ENCODE measurements at regions not wholly inside any gene's neighbourhood (a gene's known extent, or its start where the extent isn't known, plus 50 kb on each side); places are given as distances from the start of the nearest gene placed in this dataset.

DNA sequence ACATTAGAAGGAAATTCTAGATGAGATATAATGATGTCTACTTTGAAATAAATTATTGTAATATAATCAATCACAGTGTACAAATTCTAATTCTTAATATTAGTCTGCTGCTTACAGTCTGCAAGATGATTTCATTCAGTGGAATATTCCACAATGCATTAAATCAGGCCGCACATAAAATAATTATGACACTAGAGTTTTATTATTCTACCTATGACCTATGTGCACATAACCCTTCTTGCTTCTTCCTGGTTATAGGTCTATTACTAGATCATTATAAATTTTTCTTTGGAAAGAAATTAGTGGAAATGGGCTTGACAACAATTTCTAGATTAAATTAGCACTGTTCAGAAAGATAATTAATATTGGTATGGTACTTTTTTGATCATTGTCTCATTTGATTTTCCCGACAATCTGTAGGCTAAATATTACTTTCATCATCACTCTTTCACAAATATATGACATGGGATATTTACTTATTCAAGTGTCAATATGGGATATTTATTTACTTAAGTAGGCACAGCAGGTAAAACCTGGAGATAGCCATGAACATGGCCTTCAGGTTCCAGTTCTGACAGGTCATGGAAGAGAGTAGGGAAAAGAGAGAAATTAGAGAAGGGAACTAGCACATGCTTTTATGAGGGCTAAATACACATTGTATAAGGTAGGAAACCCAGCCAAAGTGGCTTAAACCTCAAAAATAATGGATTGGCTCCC lies 476.4 kb downstream of the TOX3 start:
- Histone ChIP-seq H3K27me3 (ENCODE audit: control insufficient read depth, insufficient read depth, low read length, poor library complexity, severe bottlenecking) (no peaks in the 10 kb centered on the region), H3K4me1 (ENCODE audit: control insufficient read depth, insufficient read depth, low read length) (no peaks in the 10 kb centered on the region), H3K36me3 (ENCODE audit: control insufficient read depth, insufficient read depth, low read length) (no peaks in the 10 kb centered on the region), H3K27ac (ENCODE audit: insufficient read depth, low read depth, low read length, poor library complexity, severe bottlenecking) (no peak overlapping the region), H3K9me3 (ENCODE audit: control insufficient read depth, low read length) (no peaks in the 10 kb centered on the region), H3K4me3 (ENCODE audit: insufficient read depth, low read depth, low read length) (no peak overlapping the region)
- WGBS, 2 experiments = 100% methylated on average over 1 of the region's 2 CpGs; no CpG with 5 or more reads in 1 of the 2 experiments

DNA sequence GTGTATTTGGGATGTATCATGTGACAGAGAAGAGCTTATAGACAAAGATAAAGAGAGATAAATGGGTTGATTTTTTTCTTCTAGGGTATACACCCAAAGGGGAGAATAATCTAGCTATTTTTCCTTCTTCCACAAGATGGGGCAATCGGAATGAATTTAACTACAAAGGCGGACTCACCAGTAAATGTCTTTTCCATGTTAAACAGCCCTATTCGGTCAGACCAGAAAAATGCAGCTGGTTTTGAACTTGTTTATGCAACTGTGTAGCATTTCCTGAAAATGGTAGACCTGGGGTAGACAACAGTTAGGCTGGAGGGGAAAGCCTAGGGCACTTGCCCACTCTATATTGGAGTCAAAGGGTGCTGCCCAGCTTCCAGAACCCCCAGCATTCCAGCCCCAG lies 477.1 kb downstream of the TOX3 start:
- H3K27me3 ChIP-seq (ENCODE audit: control insufficient read depth, insufficient read depth, low read length, poor library complexity, severe bottlenecking) = no peaks in the 10 kb centered on the region
- 26 to 39% methylated on average over 3 of the region's 3 CpGs for WGBS, 2 experiments
- no peaks in the 10 kb centered on the region for H3K36me3 ChIP-seq (ENCODE audit: control insufficient read depth, insufficient read depth, low read length)
- no peak overlapping the region for H3K27ac ChIP-seq (ENCODE audit: insufficient read depth, low read depth, low read length, poor library complexity, severe bottlenecking)
- no peak overlapping the region for H3K4me3 ChIP-seq (ENCODE audit: insufficient read depth, low read depth, low read length)
- no peaks in the 10 kb centered on the region for H3K9me3 ChIP-seq (ENCODE audit: control insufficient read depth, low read length)
- no peaks in the 10 kb centered on the region for H3K4me1 ChIP-seq (ENCODE audit: control insufficient read depth, insufficient read depth, low read length)

DNA sequence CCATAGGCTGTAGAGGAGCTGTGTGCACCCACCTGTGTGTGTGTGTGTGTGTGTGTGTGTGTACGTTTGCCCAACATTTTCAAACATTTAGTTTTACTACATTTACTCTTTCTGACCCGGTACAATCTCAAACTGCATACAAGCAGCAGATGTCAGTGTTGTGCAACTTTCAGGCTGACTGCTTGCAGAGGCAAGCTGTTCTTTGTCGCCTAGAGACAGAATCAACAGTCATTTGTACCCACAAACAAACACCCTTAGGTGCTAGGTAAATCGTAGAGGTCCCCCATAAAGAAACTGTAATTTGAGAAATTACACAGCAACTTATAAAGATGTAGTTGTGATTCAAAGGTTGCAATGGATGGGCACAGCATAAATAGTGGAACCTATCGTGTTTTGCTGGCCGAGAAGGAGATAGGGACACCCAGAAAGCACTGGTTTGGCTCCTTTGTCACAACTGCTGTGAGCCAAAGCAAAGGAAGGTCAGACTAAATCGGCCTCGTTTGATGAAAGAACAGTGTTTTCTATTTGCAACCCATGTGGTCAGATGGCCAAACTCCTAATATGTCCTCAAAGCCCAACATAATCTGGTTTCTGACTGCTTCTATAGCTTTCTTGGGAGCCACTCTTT lies 478.4 kb downstream of the TOX3 start:
- 50 to 53% methylated on average over 7 to 8 of the region's 8 CpGs for WGBS, 2 experiments
- H3K27ac ChIP-seq (ENCODE audit: insufficient read depth, low read depth, low read length, poor library complexity, severe bottlenecking) = peak overlapping the region; percentile 36
- no peaks in the 10 kb centered on the region for H3K9me3 ChIP-seq (ENCODE audit: control insufficient read depth, low read length)
- no peaks in the 10 kb centered on the region for H3K36me3 ChIP-seq (ENCODE audit: control insufficient read depth, insufficient read depth, low read length)
- H3K27me3 ChIP-seq (ENCODE audit: control insufficient read depth, insufficient read depth, low read length, poor library complexity, severe bottlenecking) = no peaks in the 10 kb centered on the region
- no peaks in the 10 kb centered on the region for H3K4me1 ChIP-seq (ENCODE audit: control insufficient read depth, insufficient read depth, low read length)
- no peak overlapping the region for H3K4me3 ChIP-seq (ENCODE audit: insufficient read depth, low read depth, low read length)

DNA sequence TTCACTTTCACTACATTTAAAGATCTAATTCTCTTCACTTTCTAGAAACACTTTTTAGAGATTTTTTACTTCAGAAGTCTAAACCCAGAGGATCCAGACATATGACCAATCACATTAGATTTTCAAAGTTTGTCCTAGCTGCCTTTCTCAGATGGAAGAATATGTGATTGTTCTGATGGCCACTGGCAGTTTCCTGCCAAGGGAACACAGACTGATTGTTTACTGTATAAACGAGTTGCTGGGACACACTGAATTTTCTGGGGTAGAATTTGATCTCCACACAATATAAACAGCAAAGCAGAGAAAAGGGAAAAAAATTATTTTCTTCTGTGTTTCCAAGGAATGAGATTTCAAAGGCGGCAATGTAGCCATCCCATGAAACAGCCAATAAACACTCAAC lies 480.0 kb downstream of the TOX3 start:
- H3K4me3 ChIP-seq (ENCODE audit: insufficient read depth, low read depth, low read length) = no peak overlapping the region
- no peaks in the 10 kb centered on the region for H3K27me3 ChIP-seq (ENCODE audit: control insufficient read depth, insufficient read depth, low read length, poor library complexity, severe bottlenecking)
- H3K27ac ChIP-seq (ENCODE audit: insufficient read depth, low read depth, low read length, poor library complexity, severe bottlenecking) = no peak overlapping the region
- no peaks in the 10 kb centered on the region for H3K4me1 ChIP-seq (ENCODE audit: control insufficient read depth, insufficient read depth, low read length)
- H3K36me3 ChIP-seq (ENCODE audit: control insufficient read depth, insufficient read depth, low read length) = no peaks in the 10 kb centered on the region
- no peaks in the 10 kb centered on the region for H3K9me3 ChIP-seq (ENCODE audit: control insufficient read depth, low read length)
- WGBS, 2 experiments = 79 to 80% methylated on average over 2 of the region's 2 CpGs

DNA sequence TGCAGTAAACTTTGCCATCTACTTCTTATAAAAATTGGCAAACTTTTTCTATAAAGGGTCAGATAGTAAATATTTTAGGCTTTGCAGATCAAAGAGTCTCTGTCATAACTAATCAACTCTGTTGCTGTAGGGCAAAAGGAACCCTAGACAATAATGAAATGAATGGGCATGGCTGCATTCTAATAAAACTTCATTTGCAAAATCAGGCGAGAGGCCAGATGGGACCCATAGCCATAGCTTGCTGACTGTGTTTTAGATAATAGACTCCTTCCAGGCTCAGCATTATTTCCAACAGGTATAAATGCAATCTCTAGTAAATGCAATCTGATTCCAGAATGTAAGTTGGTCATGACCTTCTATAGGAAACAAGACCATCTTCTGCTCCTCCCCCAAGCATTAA lies 490.7 kb downstream of the TOX3 start:
- WGBS, 2 experiments = 81 to 100% methylated on average over 1 of the region's 1 CpG
- no peaks in the 10 kb centered on the region for H3K4me1 ChIP-seq (ENCODE audit: control insufficient read depth, insufficient read depth, low read length)
- no peaks in the 10 kb centered on the region for H3K9me3 ChIP-seq (ENCODE audit: control insufficient read depth, low read length)

DNA sequence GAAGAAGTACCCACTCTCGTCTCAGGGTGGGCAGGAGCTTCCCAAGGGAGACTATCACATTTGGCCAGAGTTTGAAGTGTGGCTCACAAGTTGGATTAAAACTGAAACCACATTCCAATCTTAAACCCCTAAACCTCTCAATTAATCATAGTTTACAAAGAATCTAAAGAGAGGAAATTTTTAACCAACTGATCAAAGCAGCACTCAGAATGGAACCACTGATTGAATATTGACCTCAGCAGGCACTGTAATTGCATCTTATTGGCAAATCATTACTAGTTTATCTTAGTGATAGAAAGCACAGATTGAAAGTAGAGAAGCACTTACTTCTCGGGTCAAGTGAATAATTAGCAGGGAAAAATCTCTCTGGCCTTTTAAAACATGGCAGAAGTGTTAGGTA lies 491.6 kb downstream of the TOX3 start:
- H3K27me3 ChIP-seq (ENCODE audit: control insufficient read depth, insufficient read depth, low read length, poor library complexity, severe bottlenecking) = no peaks in the 10 kb centered on the region
- 88 to 92% methylated on average over 2 of the region's 2 CpGs for WGBS, 2 experiments

More for the DNA sequence above, 490.7 kb downstream of the TOX3 start:
- H3K36me3 ChIP-seq (ENCODE audit: control insufficient read depth, insufficient read depth, low read length) = no peaks in the 10 kb centered on the region
- H3K27ac ChIP-seq (ENCODE audit: insufficient read depth, low read depth, low read length, poor library complexity, severe bottlenecking) = no peak overlapping the region
- no peaks in the 10 kb centered on the region for H3K27me3 ChIP-seq (ENCODE audit: control insufficient read depth, insufficient read depth, low read length, poor library complexity, severe bottlenecking)
- no peak overlapping the region for H3K4me3 ChIP-seq (ENCODE audit: insufficient read depth, low read depth, low read length)

DNA sequence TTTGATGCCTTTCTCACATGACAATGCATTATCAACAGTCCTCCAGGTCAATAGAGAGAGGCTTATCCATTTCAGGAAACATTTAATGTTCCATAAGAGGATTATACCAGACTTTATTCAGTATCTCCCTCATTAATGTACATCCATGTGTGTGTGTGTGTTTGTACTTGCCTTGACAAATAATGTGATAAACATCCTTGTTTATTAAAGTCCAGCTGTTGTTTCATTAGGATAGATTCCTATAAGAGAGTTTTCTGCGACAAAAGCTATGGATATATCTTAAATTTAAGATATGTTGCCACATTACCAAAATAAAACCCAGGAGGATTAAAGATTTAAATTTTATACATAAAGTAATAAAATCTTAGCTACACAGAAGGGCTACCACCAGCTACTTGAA lies 492.6 kb downstream of the TOX3 start:
- Histone ChIP-seq H3K36me3 (ENCODE audit: control insufficient read depth, insufficient read depth, low read length) (no peaks in the 10 kb centered on the region), H3K27ac (ENCODE audit: insufficient read depth, low read depth, low read length, poor library complexity, severe bottlenecking) (no peak overlapping the region), H3K4me1 (ENCODE audit: control insufficient read depth, insufficient read depth, low read length) (no peaks in the 10 kb centered on the region), H3K9me3 (ENCODE audit: control insufficient read depth, low read length) (no peaks in the 10 kb centered on the region), H3K4me3 (ENCODE audit: insufficient read depth, low read depth, low read length) (no peak overlapping the region), H3K27me3 (ENCODE audit: control insufficient read depth, insufficient read depth, low read length, poor library complexity, severe bottlenecking) (no peaks in the 10 kb centered on the region)
- no CpG with 5 or more reads among the region's 1 CpG for WGBS, 2 experiments

More for the DNA sequence above, 491.6 kb downstream of the TOX3 start:
- Histone ChIP-seq H3K9me3 (ENCODE audit: control insufficient read depth, low read length) (no peaks in the 10 kb centered on the region), H3K36me3 (ENCODE audit: control insufficient read depth, insufficient read depth, low read length) (no peaks in the 10 kb centered on the region), H3K4me3 (ENCODE audit: insufficient read depth, low read depth, low read length) (no peak overlapping the region), H3K27ac (ENCODE audit: insufficient read depth, low read depth, low read length, poor library complexity, severe bottlenecking) (no peak overlapping the region), H3K4me1 (ENCODE audit: control insufficient read depth, insufficient read depth, low read length) (no peaks in the 10 kb centered on the region)

DNA sequence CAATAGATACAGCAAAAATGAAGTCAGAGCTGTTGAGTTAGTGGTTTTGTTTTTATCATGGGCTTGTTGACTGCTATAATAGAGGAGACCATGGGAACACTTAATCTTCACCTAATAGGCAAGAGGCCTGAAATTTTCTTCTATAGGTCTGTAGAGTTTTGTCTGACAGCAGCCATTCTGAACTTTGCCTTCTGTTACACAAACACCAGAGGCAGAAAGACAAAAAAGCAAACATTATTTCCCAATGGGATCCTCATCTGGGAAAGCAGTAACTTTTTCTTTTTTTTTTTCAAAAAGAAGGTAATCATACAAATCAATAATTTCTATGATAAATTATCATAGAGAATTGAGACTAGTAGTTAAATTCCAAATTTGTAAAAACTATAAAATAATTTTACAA lies 494.1 kb downstream of the TOX3 start:
- Histone ChIP-seq H3K27ac (ENCODE audit: insufficient read depth, low read depth, low read length, poor library complexity, severe bottlenecking) (no peak overlapping the region), H3K4me1 (ENCODE audit: control insufficient read depth, insufficient read depth, low read length) (no peaks in the 10 kb centered on the region), H3K36me3 (ENCODE audit: control insufficient read depth, insufficient read depth, low read length) (no peaks in the 10 kb centered on the region), H3K4me3 (ENCODE audit: insufficient read depth, low read depth, low read length) (no peak overlapping the region), H3K27me3 (ENCODE audit: control insufficient read depth, insufficient read depth, low read length, poor library complexity, severe bottlenecking) (no peaks in the 10 kb centered on the region), H3K9me3 (ENCODE audit: control insufficient read depth, low read length) (no peaks in the 10 kb centered on the region)

DNA sequence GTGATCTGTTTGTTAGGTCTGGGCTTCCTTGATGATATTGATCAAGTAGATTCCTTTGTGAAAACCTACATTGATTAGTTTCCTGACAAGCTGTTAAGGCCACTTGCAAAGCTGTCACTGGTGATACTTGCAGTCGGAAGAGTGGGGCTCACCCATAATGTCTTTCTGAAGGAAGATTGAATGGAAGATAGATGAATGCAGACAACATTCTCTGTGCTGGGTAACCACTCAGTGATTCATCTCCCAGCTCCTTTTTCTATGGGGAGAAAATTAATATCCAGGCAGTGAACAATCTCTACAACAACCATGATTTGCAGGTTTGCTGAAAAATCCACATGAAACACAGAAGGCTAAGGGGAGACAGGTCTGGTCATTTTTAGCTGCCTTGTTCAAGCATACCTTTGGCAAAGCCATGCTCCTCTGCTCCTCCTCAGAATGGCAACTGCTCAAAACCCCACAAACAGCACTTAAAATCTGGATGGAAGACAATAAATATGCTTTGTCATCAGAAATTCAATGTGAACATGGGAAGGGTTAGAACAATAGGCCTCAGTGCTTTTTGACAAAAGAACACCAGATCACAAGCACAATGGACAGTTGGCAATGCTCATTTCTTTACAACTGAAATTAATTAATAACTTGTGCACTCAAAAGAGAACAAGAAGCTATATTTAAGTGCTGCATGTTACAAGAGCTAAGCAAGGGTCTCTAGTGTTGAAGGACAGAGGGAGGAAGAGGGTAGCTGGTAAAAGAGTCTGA lies 495.4 kb downstream of the TOX3 start:
- Histone ChIP-seq H3K4me1 (ENCODE audit: control insufficient read depth, insufficient read depth, low read length) (no peaks in the 10 kb centered on the region), H3K27ac (ENCODE audit: insufficient read depth, low read depth, low read length, poor library complexity, severe bottlenecking) (no peak overlapping the region), H3K27me3 (ENCODE audit: control insufficient read depth, insufficient read depth, low read length, poor library complexity, severe bottlenecking) (no peaks in the 10 kb centered on the region), H3K4me3 (ENCODE audit: insufficient read depth, low read depth, low read length) (no peak overlapping the region), H3K36me3 (ENCODE audit: control insufficient read depth, insufficient read depth, low read length) (no peaks in the 10 kb centered on the region), H3K9me3 (ENCODE audit: control insufficient read depth, low read length) (no peaks in the 10 kb centered on the region)
- 88 to 94% methylated on average over 1 of the region's 1 CpG for WGBS, 2 experiments

DNA sequence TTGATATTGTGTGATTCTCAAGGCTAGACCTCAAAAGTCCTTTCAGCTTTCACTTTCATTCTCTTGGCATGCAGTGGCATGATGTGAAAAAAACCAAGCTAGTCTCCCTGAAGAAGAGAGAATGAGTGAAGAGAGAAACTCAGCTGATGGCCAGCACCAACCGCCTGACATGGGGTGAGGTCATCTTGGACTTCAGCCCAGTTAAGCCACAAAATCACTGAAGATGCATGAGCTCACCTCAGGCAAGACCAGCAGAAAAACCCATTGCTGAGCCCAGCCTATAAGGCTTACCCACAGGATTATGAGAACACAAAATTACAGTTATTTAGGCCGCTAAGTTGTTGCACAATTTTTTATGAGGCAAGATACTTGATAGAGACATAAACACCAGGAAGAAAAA lies 496.5 kb downstream of the TOX3 start:
- Histone ChIP-seq H3K4me3 (ENCODE audit: insufficient read depth, low read depth, low read length) (no peak overlapping the region), H3K36me3 (ENCODE audit: control insufficient read depth, insufficient read depth, low read length) (no peaks in the 10 kb centered on the region), H3K27ac (ENCODE audit: insufficient read depth, low read depth, low read length, poor library complexity, severe bottlenecking) (no peak overlapping the region), H3K9me3 (ENCODE audit: control insufficient read depth, low read length) (no peaks in the 10 kb centered on the region), H3K4me1 (ENCODE audit: control insufficient read depth, insufficient read depth, low read length) (no peaks in the 10 kb centered on the region), H3K27me3 (ENCODE audit: control insufficient read depth, insufficient read depth, low read length, poor library complexity, severe bottlenecking) (no peaks in the 10 kb centered on the region)
- WGBS, 2 experiments = 94 to 97% methylated on average over 2 of the region's 2 CpGs
